Body of pancreas (tissue), 4 donors: ENCODE measurements at regions not wholly inside any gene's neighbourhood (a gene's known extent, or its start where the extent isn't known, plus 50 kb on each side); places are given as distances from the start of the nearest gene placed in this dataset.

Experiments
- ATAC-seq: fragments of 150-250 bp; one replicate; pipeline ENCODE4 v1.9.1; 2016
- DNase-seq, 4 donors: peaks; one replicate each; pipeline ENCODE4 v3.0.0-alpha.2; 2019
- H3K27ac ChIP-seq, 4 donors: fragments of 200-600 bp; sonication (generic); 1 replicate in 3 of 4; 2 replicates in 1 of 4; pipeline versions ENCODE4 v1.5.1 to v1.6.1; 2016 to 2019; ENCODE audit warnings: mild to moderate bottlenecking in 1 of 4, mixed read lengths in 1 of 4, moderate library complexity in 1 of 4
- H3K27me3 ChIP-seq, 2 donors: fragments of 200-600 bp; sonication (generic); one replicate each; pipeline ENCODE4 v1.6.0; 2016; ENCODE audit warnings: mild to moderate bottlenecking in 1 of 2
- H3K36me3 ChIP-seq, 2 donors: fragments of 200-600 bp; sonication (generic); replicated peaks in 1 of 2; 2 replicates each; pipeline ENCODE4 v1.5.1; 2016; ENCODE audit warnings: low read depth in 2 of 2; ENCODE audit not compliant: insufficient read depth in 1 of 2
- H3K4me1 ChIP-seq: fragments of 200-600 bp; sonication (generic); one replicate; pipeline ENCODE4 v1.6.0; 2016
- H3K4me3 ChIP-seq, 2 donors: fragments of 200-600 bp; sonication (generic); 1 replicate in 1 of 2; 2 replicates in 1 of 2; pipeline ENCODE4 v1.5.1; 2016 to 2019
- H3K9me3 ChIP-seq, 3 donors: fragments of 200-600 bp; sonication (generic); 1 replicate in 2 of 3; 2 replicates in 1 of 3; pipeline ENCODE4 v1.5.1; 2016
- CTCF ChIP-seq, 7 experiments: fragments of 450-650 bp in 4 of 7; fragments of 200-600 bp in 3 of 7; sonication (generic) in 3 of 7; IDR thresholded peaks; one replicate each; pipeline ENCODE4 v1.5.1; 2016 to 2019; ENCODE audit warnings: antibody characterized with exemption in 7 of 7
- POLR2A ChIP-seq, 3 donors: fragments of 450-650 bp; IDR thresholded peaks; one replicate each; pipeline ENCODE4 v1.6.1; 2016; ENCODE audit warnings: antibody characterized with exemption in 3 of 3, mild to moderate bottlenecking in 2 of 3
- WGBS, 2 donors: methylation state at CpG; one replicate each; pipeline ENCODE4 v1.1.5; 2017; 5-methylcytosine and 5-hydroxymethylcytosine counted together
- intact Hi-C: fragments of 100-400 bp; cut with DNase I; formaldehyde crosslinking; loops from one replicate; pipeline ENCODE4 v1.15.1; 2023

- TF ChIP-seq POLR2A (IDR thresholded peaks at IDR 0.05) (no peak), CTCF (IDR thresholded peaks at IDR 0.05) (no peak)
- Histone ChIP-seq H3K4me1 (no peaks in the 10 kb centered on the region), H3K27me3 (no peaks in the 10 kb centered on the region), H3K9me3 (no peaks in the 10 kb centered on the region), H3K27ac (no peak overlapping the region), H3K36me3 (no peaks in the 10 kb centered on the region), H3K4me3 (no peak overlapping the region)
- DNase-seq, result peak in 2 of 4 donors; percentile 3 to 23
- intact Hi-C loops, result no loop called here
- ATAC-seq, result no peak
These were observed 174.2 kb upstream of the STEAP4 start for GRCh38 chr7:88480896-88481295.

- DNase-seq (no peak), ATAC-seq (no peak)
- TF ChIP-seq POLR2A (IDR thresholded peaks at IDR 0.05) (no peak), CTCF (IDR thresholded peaks at IDR 0.05) (no peak)
- intact Hi-C loops, result no loop called here
- Histone ChIP-seq H3K27me3 (no peaks in the 10 kb centered on the region), H3K4me3 (no peak overlapping the region), H3K36me3 (no peaks in the 10 kb centered on the region), H3K4me1 (no peaks in the 10 kb centered on the region), H3K9me3 (no peaks in the 10 kb centered on the region), H3K27ac (no peak overlapping the region)
- WGBS, 2 donors, result 45 to 61% methylated on average over 4 of the region's 4 CpGs
These were observed 173.6 kb upstream of the STEAP4 start for GRCh38 chr7:88480271-88480670.

GRCh38 chr7:88477976-88478375, 171.3 kb upstream of the STEAP4 start:
- intact Hi-C loops, result no loop called here
- H3K36me3 ChIP-seq, result no peaks in the 10 kb centered on the region
- H3K4me3 ChIP-seq, result no peak overlapping the region
- H3K27me3 ChIP-seq, result no peaks in the 10 kb centered on the region
- H3K27ac ChIP-seq, result no peak overlapping the region
- DNase-seq (no peak), ATAC-seq (no peak)
- H3K4me1 ChIP-seq, result no peaks in the 10 kb centered on the region
- no peaks in the 10 kb centered on the region for H3K9me3 ChIP-seq
- TF ChIP-seq CTCF (IDR thresholded peaks at IDR 0.05) (no peak), POLR2A (IDR thresholded peaks at IDR 0.05) (no peak)

- H3K27ac ChIP-seq, result no peak overlapping the region
- no peaks in the 10 kb centered on the region for H3K36me3 ChIP-seq
- H3K9me3 ChIP-seq, result no peaks in the 10 kb centered on the region
- ATAC-seq (no peak), DNase-seq (no peak)
- TF ChIP-seq POLR2A (IDR thresholded peaks at IDR 0.05), result no peak
- no peak for TF ChIP-seq CTCF (IDR thresholded peaks at IDR 0.05)
- 67 to 74% methylated on average over 4 of the region's 4 CpGs for WGBS, 2 donors
- no peaks in the 10 kb centered on the region for H3K27me3 ChIP-seq
- H3K4me1 ChIP-seq, result no peaks in the 10 kb centered on the region
- intact Hi-C loops, result no loop called here
- no peak overlapping the region for H3K4me3 ChIP-seq
These were observed 158.9 kb upstream of the STEAP4 start for GRCh38 chr7:88465600-88465999.

GRCh38 chr7:88462799-88463198, 156.1 kb upstream of the STEAP4 start:
- intact Hi-C loops, result no loop called here
- Histone ChIP-seq H3K4me1 (no peaks in the 10 kb centered on the region), H3K36me3 (no peaks in the 10 kb centered on the region), H3K27ac (no peak overlapping the region), H3K9me3 (no peaks in the 10 kb centered on the region), H3K27me3 (no peaks in the 10 kb centered on the region), H3K4me3 (no peak overlapping the region)
- DNase-seq (no peak), ATAC-seq (no peak)
- TF ChIP-seq POLR2A (IDR thresholded peaks at IDR 0.05), result no peak
- no peak for TF ChIP-seq CTCF (IDR thresholded peaks at IDR 0.05)
